HG03565 (cell line): ENCODE measurements at regions not wholly inside any gene's neighbourhood (a gene's known extent, or its start where the extent isn't known, plus 50 kb on each side); places are given as distances from the start of the nearest gene placed in this dataset.
"Not testable (repeated sequence)": the region's sequence is repeated elsewhere in the genome, so short reads cannot be mapped to it uniquely, and the experiment has no call there.

Source experiments
- ATAC-seq: cut with Tn5 transposase; IDR thresholded peaks from one replicate; pipeline ENCODE4 v1.9.1; 2021; ENCODE audit warnings: mild to moderate bottlenecking, moderate library complexity; ENCODE audit not compliant: unreplicated experiment

DNA sequence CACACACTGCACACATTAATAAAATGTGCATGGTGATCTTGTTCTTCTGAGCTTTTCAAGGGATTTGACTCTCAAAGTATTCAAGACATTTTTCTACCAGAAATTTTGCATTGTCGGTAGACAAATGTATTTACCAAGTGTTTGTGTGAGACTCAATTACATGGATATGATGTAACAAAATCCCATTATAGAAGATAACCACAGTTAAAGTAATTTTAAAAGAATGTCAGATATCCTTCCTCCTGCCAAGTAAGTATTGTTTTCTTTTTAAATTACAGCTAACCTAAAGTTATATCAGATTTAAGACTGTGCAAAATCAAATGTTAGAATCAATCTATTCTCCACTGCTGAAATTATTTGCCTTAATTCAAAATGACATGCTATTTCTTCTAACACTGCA lies 1344.5 kb upstream of the CHAC2 start:
- no peak for ATAC-seq

DNA sequence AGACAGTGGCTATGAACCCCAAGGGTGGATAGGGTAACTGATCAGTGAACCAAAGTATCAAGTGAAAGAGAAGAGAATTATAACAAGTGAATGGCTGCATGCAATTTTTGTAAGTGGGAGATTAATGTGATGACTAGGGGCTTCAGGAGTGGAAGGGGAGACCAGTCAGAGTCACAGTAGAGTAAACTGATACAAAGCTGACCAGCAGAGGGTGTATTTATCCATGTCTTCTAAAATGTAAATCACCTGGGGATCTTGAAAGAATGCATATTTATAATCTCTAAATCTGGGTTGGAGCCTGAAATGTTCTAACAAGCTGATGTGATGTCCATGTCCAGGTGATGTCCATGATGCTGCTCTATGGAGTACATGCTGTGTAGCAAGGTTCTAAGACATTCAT lies 1351.3 kb upstream of the CHAC2 start:
- no peak for ATAC-seq

DNA sequence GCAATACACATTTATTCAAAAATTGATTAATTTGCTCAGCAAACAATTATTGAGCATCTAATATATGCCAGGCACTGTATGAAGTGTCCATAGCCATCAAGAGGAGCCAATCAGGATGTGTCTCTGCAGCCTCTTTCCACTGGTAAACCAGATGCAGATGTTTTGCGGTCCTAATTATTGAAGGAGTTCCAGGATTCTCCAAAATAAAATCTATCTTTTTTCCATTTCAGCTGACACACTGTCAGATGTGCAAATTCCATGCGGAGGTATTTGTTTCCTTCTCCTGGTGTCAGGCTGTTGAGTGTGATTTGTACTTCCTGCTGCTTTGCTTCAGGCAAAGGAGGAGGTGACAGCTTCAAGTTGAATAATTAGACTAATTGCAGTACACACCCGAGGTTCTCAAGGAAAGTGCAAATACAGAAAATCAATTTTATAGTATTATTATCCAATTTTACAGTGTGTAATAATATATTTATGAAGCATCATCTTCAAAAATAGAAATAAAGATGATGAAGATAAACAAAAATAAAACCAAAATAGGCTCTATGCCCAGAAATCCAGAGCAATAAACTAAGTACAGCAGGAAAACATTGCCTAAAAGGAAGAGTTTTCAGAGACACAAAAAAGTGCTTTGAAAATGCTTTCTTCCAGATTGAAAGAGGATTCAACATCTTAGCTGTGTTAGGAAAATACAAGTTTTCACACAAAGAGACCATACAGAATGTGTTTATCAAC lies 1352.9 kb upstream of the CHAC2 start:
- ATAC-seq = no peak

DNA sequence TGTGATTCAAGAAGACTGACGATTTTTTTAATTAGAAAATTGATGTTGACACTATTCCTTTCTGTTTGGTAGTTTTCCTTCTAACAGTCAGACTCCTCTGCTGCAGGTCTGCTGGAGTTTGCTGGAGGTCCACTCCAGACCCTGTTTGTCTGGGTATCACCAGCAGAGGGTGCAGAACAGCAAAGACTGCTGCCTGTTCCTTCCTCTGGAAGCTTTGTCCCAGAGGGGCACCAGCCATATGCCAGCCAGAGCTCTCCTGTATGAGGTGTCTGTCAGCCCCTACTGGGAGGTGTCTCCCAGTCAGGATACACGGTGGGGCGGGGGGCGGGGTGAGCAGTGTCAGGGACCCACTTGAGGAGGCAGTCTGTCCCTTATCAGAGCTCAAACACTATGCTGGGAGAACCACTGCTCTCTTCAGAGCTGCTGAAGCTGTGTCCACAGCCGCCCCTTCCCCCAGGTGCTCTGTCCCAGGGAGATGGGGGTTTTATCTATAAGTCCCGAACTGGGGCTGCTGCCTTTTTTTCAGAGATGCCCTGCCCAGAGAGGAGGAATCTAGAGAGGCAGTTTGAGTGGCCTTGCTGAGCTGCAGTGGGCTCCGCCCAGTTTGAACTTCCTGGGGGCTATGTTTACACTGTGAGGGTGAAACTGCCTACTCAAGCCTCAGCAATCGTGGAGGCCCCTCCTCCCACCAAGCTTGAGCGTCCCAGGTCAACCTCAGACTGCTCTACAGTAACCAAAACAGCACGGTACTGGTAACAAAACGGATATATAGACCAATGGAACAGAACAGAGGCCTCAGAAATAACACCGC lies 1358.1 kb upstream of the CHAC2 start:
- ATAC-seq = not testable (repeated sequence)

DNA sequence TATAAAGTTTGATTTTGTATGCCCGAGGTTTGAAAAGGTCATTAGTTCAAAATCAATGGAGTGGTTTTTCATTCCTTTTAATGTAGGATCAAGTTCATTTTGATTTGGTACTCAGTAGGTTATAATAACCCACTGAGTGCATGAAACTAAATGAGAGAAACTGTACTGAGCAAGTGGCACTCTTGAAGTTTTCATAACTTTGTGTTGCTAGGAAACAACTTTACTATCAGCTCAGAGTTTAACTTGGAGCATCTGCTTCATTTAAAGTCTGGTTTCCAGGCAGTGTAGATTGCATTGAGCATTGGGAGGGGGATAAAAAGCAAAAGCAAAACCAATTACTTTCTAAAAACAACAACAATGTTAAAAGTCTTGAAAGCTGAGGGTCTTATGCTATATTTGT lies 1361.6 kb upstream of the CHAC2 start:
- no peak for ATAC-seq

DNA sequence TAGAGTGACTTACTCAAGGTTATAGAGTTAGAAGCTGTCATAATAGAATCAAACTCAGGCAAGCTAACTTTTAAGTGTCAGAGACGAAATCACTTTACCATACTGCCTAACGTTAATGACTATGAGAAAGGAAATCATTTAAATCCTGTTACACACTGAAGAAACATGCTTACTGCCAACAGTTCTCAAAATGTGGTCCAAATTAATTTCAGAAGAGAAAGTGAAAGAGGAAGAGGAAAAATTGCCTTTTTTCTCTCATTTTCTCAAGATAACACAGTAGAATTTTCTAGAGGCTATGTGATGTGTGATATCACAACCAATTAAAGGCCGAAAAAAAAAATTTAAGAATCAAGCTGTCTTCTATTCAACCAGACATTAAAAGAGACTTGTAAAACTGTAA lies 1362.7 kb upstream of the CHAC2 start:
- no peak for ATAC-seq

DNA sequence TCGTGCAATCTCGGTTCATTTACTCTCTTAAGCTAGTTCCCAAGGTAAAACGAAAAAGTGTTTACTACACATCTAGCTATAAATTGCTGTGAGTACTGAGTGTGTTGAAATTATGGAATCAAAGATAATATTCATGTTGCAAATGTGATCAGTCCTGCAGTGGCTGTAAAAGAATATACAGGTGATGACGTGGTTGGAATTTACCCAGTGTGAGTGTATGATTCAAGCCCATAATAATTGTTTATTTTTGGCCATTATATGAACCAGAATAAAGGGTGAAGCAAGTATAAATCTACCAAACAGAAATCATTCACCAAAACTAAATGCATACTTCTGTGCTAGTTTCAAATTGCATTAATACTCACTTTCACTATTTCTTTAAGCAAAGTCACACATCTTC lies 1363.6 kb upstream of the CHAC2 start:
- no peak for ATAC-seq

DNA sequence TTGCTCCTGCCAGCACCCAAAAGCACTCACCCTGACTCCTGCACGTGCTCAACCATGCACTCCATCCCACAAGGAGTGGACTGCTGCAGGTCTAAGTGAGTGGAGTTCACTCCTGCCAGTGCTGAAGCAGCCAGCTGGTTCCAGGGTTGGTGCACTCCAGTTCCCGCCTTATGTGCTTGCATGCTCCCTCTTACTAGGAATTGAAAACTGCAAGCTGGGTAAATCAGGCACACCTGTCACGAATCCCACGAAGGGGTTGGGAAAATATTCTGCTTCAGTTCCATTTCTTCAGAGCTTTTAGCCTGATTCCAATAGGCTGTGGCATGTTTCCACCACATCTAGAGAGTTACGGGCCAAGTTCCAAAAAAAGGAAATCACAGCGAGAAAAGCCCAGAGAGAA lies 1365.5 kb upstream of the CHAC2 start:
- no peak for ATAC-seq

DNA sequence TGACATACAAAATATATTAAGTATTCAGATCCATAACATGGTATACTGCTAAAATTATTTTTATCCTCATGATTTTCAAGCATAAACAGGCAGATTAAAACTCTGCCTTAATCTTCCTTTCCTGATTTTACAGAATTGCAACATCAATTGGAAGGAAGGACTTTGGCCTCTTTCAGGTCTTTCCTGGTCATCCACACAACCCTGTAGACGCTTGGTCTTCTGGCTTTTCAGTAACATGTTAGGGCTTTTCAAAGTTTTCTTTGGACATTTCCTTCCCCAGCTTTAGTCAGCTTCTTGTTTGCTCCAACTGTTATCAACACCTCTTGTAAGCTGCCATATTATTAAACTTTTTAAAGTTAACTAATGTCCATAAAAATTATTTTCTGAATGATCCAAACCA lies 1364.9 kb upstream of the NRXN1 start:
- no peak for ATAC-seq

DNA sequence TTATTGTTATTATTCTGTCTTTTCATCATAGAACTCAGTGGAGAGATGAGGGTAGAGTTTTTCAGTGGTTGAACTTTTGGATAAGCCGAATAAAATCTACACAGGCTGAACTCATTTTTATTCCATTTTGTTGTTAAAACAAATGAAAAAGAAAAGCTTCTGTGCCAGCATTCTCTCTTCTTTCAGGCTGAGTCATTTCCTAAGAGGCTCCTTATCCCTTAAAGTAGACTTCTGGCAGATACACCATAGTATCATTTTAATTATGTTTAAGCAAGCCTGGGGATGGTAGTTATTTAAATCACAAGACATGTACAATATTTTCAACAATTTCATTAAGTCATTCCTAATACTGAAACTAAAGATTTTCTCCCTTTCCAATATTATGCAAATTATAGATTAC lies 1364.0 kb upstream of the NRXN1 start:
- ATAC-seq = no peak

DNA sequence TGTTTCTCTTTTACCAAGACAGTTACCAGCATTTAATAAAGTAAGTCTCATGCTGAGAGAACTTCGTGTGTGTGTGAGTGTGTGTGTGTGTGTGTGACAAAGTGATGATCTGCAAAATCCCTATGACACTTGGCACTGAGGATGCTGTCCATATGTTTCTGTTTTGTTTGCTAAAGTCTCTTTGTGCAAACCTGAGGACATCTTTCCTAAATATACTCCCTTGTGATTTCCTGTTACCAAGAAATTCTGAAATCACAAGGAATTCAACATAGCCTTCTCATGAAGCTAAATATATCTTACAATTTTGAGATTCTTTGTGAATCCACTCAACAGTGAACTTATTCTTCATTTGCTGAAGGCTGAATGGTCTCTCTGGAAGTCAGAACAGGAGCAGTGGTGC lies 1359.7 kb upstream of the NRXN1 start:
- no peak for ATAC-seq

DNA sequence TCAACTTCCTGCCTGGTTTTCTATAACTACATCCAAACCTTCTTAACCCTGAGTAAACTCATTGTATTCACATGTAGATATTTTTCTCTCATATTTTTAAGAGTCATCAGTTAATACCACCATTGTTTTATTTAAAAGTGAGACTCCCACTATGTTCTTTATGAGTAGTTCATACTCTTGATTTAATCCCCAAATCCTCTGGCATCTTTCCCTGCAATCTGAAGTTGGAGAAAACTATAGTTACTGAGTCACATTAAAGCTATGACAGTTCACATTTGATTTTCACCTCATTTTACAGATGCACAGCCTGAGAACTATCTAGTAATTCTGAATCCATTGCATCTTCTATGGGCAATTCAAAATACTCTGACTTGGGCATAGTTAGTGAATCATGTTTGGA lies 1358.7 kb upstream of the NRXN1 start:
- ATAC-seq = no peak

DNA sequence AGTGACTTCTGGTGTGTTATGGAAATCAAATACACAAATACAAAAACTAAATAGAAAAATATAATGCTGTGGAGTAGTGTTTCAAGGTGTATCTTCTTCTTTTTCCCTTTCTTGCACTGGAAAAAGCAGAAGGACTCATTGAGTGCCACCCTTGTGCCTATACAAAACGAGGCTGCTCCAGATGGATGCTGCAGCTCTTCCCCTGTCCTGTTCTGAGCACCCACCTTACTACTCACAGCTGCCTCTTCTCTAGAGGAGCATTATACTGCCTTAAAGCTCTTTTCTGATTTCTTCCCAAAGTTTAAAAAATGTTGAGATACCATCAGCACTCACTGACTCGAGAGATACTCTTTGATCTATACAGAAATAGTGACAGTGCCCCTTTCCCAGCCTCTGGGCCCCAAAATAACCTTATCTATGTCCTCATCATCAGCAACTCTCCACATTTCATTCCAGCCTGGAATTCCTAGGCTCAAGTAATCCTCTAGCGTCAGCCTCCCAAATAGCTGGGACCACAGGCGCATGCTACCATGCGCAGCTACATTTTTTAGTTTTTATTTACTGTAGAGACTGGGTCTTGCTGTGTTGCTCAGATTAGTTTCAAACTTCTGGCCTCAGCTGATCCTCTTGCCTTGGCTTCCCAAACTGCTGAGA lies 1356.1 kb upstream of the NRXN1 start:
- no peak for ATAC-seq

DNA sequence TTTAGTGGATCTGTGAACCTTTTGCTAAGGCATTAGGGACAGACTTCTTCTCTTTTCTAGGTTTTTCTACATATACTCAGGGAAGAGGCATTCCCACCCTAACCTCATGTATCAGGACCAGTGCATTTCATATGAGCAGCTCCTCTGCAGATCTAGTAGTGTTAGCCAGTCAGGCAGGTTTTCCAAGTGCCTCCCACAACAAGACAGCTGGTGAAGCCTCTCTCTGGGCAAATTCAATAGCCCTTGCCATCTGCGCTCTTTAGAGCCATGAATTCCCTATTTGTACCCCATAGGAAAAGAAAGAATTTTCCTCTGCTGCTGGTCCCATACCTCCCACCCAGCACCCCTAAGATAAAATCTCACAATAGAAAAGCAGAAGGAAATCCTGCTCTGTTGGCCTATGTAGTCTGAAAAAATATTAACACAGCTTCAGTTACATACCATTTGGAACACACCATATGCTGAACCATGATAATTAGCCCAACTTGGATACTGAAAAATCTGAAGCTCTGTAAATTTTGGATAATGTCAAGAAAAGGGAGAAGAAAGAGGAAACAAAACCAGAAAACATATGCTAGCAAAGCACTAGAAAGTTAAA lies 1354.6 kb upstream of the NRXN1 start:
- no peak for ATAC-seq

DNA sequence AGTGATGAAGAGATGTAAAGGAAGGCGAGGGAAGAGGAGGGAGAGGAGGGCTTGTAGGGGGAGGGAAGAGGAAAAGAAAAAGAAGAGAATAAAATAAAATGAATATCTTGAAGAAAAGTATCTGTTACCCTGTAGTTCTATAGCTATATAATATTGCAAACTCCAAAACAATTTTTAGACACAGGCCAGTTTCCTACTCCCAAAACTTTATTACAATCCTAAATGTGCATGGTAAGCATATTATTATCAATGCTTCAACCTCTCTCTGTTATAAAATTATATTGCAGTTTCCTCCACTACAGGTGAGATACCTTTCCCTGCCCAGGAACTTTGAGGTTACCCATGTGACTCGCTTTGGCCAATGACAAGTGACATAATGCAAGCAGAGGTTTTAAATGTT lies 1351.6 kb upstream of the NRXN1 start:
- ATAC-seq = no peak

DNA sequence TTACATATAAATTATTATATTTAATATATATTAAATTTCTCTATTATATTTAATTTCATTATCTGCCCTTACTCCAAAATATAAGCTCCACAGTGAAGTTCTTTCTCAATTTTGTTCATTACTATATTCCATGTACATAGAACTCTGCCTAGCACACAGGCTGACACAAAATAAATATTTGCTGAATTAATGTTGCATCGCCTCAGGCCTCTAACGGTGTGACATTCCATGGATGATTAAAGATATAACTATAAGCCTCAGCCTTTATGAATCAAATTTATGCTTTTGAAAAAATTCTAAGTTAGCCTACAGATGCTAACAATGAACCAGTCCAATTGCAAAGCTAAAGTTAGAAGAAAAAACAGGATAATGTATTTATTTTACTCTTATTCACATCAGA lies 1337.2 kb upstream of the NRXN1 start:
- no peak for ATAC-seq

DNA sequence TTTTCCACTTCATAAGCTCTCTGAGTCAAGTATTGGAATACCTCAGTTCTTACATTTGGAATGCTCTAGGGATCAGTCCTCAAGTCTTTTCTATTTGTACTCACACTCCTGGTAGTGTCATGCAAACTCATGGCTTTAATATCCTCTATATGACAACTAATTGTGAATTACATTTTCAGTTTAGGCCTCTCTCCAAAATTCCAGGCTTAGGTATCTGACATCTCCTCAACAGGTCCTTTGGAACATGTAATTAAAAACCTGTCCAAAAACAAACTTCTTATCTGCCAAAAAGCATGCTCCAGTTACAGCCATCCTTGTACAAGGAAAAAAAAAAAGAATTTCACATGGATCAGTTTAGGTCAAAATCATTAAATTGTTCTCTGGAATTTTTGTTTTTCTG lies 1336.2 kb upstream of the NRXN1 start:
- ATAC-seq = no peak

DNA sequence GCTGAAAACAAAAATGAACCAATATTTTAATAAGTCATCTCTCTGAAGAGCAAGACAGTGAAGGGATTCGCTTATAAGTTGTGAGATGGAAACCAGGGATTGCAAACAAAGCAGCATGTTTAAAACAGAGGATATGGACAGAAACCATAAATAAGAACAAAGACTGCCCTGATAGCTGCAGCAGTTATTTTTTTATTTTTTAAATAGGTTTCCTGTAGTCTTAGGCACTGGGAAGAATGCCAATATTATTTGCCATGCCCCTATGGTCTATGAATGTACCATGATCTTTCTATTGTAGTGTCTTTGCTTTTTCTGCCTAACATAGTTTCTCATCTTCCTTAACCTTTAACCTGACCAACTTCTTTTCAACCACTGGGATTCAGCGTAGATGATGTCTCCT lies 1334.0 kb upstream of the NRXN1 start:
- ATAC-seq = no peak

DNA sequence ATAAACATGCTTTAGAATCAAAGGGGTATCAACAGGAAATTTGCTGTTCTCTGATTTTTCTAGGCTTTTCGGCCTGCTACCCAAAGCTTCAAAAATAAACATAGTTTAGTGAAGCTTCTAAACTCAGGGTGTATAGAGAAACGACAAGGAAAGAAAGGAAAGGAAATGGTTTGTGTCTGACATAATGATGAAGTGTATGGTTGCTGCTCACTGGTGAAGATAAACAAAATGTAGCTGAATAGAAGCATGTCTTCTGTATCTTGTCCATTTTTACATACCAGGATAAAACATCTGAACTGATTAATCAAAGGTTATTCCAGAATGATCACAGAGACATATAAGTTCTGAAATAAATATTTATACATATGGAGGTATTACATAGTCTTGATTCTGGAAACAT lies 1324.6 kb upstream of the NRXN1 start:
- no peak for ATAC-seq

DNA sequence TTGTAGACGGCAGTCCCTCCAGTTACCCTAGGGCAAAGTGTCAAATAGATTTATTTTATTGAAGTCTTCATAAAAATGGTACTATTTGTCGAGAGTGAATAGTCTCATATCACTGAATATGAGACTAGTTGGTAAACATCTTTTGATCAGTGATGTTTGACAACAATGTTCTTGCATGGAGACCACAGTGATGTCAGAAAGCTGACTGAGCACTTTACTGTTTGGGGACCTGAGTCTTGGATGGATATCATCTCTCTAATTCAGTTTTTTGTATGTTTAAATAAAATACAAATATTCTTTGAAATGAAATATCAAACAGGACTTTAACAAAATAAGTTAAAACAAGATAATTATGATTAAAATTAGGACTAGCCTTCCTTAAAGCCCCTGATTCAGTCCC lies 1315.4 kb upstream of the NRXN1 start:
- ATAC-seq = no peak

DNA sequence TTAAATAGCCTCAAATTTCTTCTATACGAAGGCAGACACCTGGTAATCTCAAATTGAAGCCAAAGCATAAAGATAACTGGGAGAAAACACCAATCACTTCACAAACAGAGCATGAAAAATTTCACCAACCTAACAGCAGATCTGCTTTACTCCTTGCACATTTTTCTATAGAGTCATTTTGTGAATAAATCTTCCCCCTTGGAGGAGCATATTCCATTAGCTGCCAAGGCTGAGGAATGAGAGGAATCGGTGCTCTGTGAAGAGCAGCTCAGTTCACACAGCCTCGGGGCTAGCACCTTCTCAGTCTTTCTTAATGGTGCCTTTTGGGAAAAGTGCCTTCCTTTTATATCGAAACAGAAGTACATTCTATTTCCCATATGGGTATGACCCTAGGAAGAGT lies 1313.7 kb upstream of the NRXN1 start:
- no peak for ATAC-seq

DNA sequence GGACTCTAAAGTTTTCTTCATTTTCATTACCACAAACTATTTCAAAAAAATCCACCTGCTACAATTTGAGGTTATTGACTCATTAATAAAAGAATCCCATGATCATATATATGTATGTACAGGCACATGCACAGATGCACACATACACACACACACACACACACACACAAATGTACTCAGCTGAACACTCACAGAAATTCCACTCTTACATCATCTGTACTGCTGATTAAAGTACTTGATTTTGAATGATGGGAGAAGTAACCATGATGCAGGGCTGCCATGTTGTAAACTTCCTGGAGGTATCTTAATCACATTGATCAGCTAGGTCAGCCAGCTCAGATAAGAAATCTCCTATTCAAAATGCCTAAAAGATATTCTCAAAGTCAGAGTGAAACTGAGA lies 1313.2 kb upstream of the NRXN1 start:
- no peak for ATAC-seq
